Neural cell (in vitro differentiated cells): ENCODE measurements at regions not wholly inside any gene's neighbourhood (a gene's known extent, or its start where the extent isn't known, plus 50 kb on each side); places are given as distances from the start of the nearest gene placed in this dataset.

Experiments
- TAF1 ChIP-seq: IDR thresholded peaks from 2 replicates; pipeline ENCODE4 v1.6.1; 2012; ENCODE audit warnings: low read depth
- TF ChIP-seq, protein P1 (sequence below): fragments of 450-650 bp; IDR thresholded peaks from 2 replicates; pipeline ENCODE4 v1.5.1; 2014; ENCODE audit warnings: antibody characterized with exemption, mild to moderate bottlenecking, moderate library complexity; ENCODE audit not compliant: poor library complexity, severe bottlenecking

DNA sequence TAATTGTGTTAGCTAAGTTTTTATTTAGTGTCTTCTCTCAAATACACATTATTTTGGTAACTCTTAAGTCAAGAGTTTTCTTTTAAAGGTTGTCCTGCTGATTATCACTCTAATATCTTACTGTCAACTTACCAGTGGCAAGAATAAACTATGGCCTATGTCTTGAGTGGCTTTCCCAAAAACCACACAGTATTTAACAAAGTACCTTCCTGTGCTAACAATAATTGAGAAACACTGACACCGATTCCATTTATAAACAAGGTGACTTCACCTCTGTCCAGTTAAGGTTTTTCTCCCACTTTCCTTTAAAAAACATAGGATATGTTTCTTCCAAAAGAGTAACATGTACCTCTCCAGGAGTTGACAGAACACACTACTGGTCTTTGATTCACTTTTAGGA lies 234.3 kb upstream of the CD96 start:
- TF ChIP-seq, protein P1, sequence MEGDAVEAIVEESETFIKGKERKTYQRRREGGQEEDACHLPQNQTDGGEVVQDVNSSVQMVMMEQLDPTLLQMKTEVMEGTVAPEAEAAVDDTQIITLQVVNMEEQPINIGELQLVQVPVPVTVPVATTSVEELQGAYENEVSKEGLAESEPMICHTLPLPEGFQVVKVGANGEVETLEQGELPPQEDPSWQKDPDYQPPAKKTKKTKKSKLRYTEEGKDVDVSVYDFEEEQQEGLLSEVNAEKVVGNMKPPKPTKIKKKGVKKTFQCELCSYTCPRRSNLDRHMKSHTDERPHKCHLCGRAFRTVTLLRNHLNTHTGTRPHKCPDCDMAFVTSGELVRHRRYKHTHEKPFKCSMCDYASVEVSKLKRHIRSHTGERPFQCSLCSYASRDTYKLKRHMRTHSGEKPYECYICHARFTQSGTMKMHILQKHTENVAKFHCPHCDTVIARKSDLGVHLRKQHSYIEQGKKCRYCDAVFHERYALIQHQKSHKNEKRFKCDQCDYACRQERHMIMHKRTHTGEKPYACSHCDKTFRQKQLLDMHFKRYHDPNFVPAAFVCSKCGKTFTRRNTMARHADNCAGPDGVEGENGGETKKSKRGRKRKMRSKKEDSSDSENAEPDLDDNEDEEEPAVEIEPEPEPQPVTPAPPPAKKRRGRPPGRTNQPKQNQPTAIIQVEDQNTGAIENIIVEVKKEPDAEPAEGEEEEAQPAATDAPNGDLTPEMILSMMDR = no peak
- TF ChIP-seq TAF1 = no peak
